A549 (cell line): ENCODE measurements at regions not wholly inside any gene's neighbourhood (a gene's known extent, or its start where the extent isn't known, plus 50 kb on each side); places are given as distances from the start of the nearest gene placed in this dataset.
"Not testable (repeated sequence)": the region's sequence is repeated elsewhere in the genome, so short reads cannot be mapped to it uniquely, and the experiment has no call there.

Experiments used
- EP300 ChIP-seq, 2 experiments: fragments of >200 bp; sonication (Bioruptor Twin); formaldehyde crosslinking; IDR thresholded peaks; 2 replicates in 1 of 2; 3 replicates in 1 of 2; pipeline ENCODE4 v1.6.1; 2016 to 2017
- PBX3 ChIP-seq: IDR thresholded peaks from 2 replicates; pipeline ENCODE4 v1.6.1; 2012
- POLR2A ChIP-seq: IDR thresholded peaks from 2 replicates; pipeline ENCODE4 v1.6.1; 2012; ENCODE audit warnings: mild to moderate bottlenecking, low read length
- POLR2AphosphoS2 ChIP-seq: conservative IDR thresholded peaks from 2 replicates; pipeline ENCODE4 v1.6.1; 2012; ENCODE audit warnings: low read length, improper control_type of control experiment, inconsistent platforms
- RNF2 ChIP-seq: fragments of 200-600 bp; sonication (generic); IDR thresholded peaks from 2 replicates; pipeline ENCODE4 v1.6.1; 2016; ENCODE audit warnings: low read depth, mild to moderate bottlenecking, antibody characterized with exemption, moderate library complexity, borderline replicate concordance
- SREBF2 ChIP-seq: fragments of 450-650 bp; IDR thresholded peaks from 2 replicates; pipeline ENCODE4 v1.6.1; 2014; ENCODE audit warnings: mild to moderate bottlenecking, moderate library complexity
- TF ChIP-seq, protein P1 (sequence below): fragments of >200 bp; sonication (Bioruptor Twin); formaldehyde crosslinking; IDR thresholded peaks from 3 replicates; pipeline ENCODE4 v1.5.1; 2016

- TF ChIP-seq POLR2AphosphoS2; SREBF2; POLR2A; PBX3; EP300 (IDR thresholded peaks at IDR 0.05); RNF2: not testable (repeated sequence)
- TF ChIP-seq, protein P1, sequence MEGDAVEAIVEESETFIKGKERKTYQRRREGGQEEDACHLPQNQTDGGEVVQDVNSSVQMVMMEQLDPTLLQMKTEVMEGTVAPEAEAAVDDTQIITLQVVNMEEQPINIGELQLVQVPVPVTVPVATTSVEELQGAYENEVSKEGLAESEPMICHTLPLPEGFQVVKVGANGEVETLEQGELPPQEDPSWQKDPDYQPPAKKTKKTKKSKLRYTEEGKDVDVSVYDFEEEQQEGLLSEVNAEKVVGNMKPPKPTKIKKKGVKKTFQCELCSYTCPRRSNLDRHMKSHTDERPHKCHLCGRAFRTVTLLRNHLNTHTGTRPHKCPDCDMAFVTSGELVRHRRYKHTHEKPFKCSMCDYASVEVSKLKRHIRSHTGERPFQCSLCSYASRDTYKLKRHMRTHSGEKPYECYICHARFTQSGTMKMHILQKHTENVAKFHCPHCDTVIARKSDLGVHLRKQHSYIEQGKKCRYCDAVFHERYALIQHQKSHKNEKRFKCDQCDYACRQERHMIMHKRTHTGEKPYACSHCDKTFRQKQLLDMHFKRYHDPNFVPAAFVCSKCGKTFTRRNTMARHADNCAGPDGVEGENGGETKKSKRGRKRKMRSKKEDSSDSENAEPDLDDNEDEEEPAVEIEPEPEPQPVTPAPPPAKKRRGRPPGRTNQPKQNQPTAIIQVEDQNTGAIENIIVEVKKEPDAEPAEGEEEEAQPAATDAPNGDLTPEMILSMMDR = not testable (repeated sequence)
Observed at GRCh38 chr18:67384057-67384456, 132.5 kb downstream of the DSEL start.
